H1 (cell line): ENCODE measurements at regions not wholly inside any gene's neighbourhood (a gene's known extent, or its start where the extent isn't known, plus 50 kb on each side); places are given as distances from the start of the nearest gene placed in this dataset.
A peak's percentile ranks its signal among the peaks of the same experiment; 100 is the strongest.

Experiments
- CHD7 ChIP-seq: fragments of 300-600 bp; sonication (generic); IDR thresholded peaks from 2 replicates; pipeline ENCODE4 v1.7.1; 2012; ENCODE audit warnings: low read length, moderate library complexity, mild to moderate bottlenecking, inconsistent platforms; ENCODE audit not compliant: insufficient replicate concordance
- CTCF ChIP-seq, 3 experiments: IDR thresholded peaks; 1 replicate in 2 of 3; 2 replicates in 1 of 3; pipeline versions ENCODE4 v1.5.1 to v1.6.1; 2011; ENCODE audit warnings: low read length in 3 of 3, mild to moderate bottlenecking in 3 of 3, inconsistent platforms in 2 of 3, low read depth in 1 of 3, moderate library complexity in 1 of 3; ENCODE audit not compliant: insufficient read depth in 1 of 3; ENCODE audit errors: control extremely low read depth in 1 of 3
- SIX5 ChIP-seq: IDR thresholded peaks from 2 replicates; pipeline ENCODE4 v1.6.1; 2011; ENCODE audit warnings: mild to moderate bottlenecking, low read depth, low read length
- SP1 ChIP-seq: IDR thresholded peaks from 2 replicates; pipeline ENCODE4 v1.6.1; 2011; ENCODE audit warnings: low read depth, low read length
- USF2 ChIP-seq: IDR thresholded peaks from 2 replicates; pipeline ENCODE4 v1.6.1; 2011; ENCODE audit warnings: low read length, improper control_type of control experiment

- no peak for TF ChIP-seq CHD7
- TF ChIP-seq SIX5: no peak
- no peak for TF ChIP-seq SP1
- 0 out of 2 replicates have a peak, but pooled peaks have one; percentile 16 for TF ChIP-seq USF2
- TF ChIP-seq CTCF (IDR thresholded peaks at IDR 0.05; ENCODE audit: control extremely low read depth in 1 of 3, insufficient read depth in 1 of 3, low read depth in 1 of 3, low read length in 3 of 3): peak; percentile 57 to 69 (median 60)
These were observed 109.5 kb upstream of the SIM2 start (continued) for GRCh38 chr21:36589352-36589971.
